HFF-Myc (cell line): ENCODE measurements at regions not wholly inside any gene's neighbourhood (a gene's known extent, or its start where the extent isn't known, plus 50 kb on each side); places are given as distances from the start of the nearest gene placed in this dataset.

Source experiments
- DNase-seq: peaks from one replicate; pipeline ENCODE4 v3.0.0-alpha.2; 2011; ENCODE audit warnings: low read depth; ENCODE audit errors: extremely low read depth
- H3K4me3 ChIP-seq: replicated peaks from 2 replicates; pipeline ENCODE4 v1.5.1; 2011; ENCODE audit warnings: low read depth, mild to moderate bottlenecking, control low read depth, low read length
- TF ChIP-seq, protein P1 (sequence below): IDR thresholded peaks from 2 replicates; pipeline ENCODE4 v1.5.1; 2012; ENCODE audit warnings: mild to moderate bottlenecking, low read depth, low read length, control low read depth; ENCODE audit errors: missing control alignments

DNA sequence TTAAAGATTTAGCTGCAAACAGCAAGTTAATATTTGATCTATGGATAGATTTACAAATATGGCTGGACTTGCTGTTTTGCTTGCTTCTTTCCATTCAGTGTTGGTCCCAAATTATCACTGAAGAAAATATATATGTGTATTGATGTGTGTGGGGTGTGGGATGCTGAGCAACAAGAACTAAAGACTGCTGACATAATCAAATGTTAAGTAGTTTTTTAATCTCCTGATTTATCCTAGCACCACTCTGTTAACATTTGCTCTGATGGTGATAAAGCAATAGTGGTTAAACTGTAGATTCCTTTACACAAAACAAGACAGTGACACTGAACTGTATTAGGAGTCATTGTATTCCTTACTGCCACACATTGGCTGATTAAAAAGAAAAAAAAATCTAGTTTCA, 1023.5 kb upstream of the B3GALT2 start:
- TF ChIP-seq, protein P1, sequence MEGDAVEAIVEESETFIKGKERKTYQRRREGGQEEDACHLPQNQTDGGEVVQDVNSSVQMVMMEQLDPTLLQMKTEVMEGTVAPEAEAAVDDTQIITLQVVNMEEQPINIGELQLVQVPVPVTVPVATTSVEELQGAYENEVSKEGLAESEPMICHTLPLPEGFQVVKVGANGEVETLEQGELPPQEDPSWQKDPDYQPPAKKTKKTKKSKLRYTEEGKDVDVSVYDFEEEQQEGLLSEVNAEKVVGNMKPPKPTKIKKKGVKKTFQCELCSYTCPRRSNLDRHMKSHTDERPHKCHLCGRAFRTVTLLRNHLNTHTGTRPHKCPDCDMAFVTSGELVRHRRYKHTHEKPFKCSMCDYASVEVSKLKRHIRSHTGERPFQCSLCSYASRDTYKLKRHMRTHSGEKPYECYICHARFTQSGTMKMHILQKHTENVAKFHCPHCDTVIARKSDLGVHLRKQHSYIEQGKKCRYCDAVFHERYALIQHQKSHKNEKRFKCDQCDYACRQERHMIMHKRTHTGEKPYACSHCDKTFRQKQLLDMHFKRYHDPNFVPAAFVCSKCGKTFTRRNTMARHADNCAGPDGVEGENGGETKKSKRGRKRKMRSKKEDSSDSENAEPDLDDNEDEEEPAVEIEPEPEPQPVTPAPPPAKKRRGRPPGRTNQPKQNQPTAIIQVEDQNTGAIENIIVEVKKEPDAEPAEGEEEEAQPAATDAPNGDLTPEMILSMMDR, result no peak
- no peak for DNase-seq
- H3K4me3 ChIP-seq, result no peak overlapping the region

DNA sequence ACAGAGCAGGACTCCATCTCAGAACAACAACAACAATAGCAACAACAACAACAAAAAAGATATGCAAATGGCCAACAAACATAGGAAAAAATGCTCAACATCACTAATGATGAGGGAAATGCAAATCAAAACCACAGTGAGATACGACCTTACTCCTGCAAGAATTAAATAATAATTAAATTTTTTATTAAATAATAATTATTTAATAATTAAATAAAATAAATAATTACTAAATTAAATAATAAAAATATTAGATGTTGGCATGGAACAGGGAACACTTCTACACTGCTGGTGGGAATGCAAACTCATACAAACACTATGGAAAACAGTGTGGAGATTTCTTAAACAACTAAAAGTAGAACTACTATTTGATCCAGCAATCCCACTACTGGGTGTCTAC, 1022.3 kb upstream of the B3GALT2 start:
- no peak overlapping the region for H3K4me3 ChIP-seq
- no peak for DNase-seq
- TF ChIP-seq, protein P1, result no peak

DNA sequence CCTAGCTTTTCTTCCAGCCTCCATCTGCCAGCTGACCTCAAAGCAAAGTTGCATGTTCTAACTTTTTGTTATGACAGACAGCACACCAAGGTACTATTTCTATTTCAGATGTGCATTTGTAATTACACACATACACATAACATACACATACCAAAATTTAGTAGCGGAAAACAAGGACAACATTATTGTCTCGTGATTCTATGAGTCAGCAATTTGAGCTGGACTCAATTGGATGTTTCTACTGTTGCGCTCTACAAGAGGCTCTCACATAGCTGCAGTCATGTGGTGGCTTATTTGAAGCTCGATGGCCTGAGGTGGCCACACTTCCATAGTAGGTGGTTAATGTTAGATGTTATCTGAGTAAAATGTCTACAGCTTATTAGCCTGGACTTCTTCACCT, 1010.1 kb upstream of the B3GALT2 start:
- no peak for DNase-seq
- no peak overlapping the region for H3K4me3 ChIP-seq
- TF ChIP-seq, protein P1, result no peak

DNA sequence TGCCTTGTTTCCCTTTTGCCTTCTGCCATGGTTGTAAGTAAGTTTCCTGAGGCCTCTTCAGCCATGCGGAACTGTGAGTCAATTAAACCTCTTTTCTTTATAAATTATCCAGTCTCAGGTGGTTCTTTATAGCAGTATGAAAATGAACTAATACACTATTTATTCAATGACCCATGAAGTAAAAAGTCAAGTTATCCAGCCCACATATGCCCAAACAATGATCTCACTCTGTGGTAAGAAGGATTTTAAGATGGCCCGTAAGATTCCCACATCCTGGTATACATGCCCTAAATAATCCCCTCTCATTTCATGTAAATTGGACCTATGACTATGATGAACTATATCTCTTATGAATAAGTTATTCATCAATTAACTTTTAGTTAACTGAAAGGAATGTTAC, 1008.3 kb upstream of the B3GALT2 start:
- H3K4me3 ChIP-seq, result no peak overlapping the region
- TF ChIP-seq, protein P1, result no peak
- DNase-seq, result no peak

DNA sequence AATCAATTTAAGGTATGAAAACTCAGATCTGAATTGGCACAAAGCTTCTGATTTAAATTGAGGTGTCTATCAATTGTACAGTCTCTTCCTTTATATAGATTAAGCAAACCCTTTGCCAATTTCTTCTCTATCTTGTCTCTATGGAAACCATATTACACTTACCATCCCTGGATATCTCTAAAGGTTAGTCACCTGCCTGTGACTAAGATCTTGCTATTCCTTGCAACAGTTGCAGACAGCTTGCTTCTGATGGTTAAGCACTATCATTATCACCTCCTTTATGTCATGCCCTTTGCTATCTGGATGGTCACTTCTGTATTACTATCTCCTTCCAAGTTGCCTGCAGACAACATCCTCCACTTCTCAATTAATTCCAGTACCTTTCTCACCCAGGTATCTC, 998.6 kb upstream of the B3GALT2 start:
- H3K4me3 ChIP-seq, result no peak overlapping the region
- DNase-seq, result no peak
- TF ChIP-seq, protein P1, result no peak

DNA sequence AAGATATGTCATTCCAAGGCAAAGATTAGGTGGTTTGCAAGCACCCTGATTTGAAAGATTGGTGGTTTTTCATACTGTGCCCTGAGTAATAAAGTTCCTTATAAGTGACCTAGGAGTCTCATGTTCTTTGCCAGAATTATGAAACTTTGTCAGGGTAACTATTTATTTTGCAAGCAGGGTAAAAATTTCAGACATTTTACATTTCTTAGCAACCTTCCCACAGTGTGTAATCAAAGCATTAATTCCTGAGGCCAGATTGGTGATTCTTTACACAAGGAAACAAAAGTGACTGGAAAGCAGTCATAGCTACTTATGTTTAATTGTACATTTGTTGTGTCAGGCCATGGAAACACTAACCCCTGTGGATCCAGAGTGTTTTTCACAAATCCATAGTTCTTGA, 998.0 kb upstream of the B3GALT2 start:
- no peak for DNase-seq
- TF ChIP-seq, protein P1, result no peak
- H3K4me3 ChIP-seq, result no peak overlapping the region

DNA sequence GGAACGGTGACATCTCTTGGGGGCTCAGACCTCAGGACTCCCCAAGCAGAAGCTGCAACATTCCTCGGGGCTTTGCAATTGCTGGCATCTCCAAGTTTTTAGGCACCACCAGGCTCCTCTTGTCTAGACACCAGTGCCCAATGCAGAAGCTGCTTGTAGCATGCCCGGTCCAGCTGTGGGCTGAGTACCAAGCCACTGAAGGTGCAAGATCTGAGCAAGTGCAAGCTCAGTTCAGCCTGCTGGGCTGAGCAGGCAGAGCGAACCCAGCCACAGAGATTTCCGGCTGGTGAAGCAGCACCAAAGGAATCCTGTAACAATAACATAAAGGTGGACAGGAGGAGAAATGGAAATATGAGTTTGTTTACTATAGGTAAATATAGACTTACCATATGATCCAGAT, 995.4 kb upstream of the B3GALT2 start:
- H3K4me3 ChIP-seq, result no peak overlapping the region
- TF ChIP-seq, protein P1, result no peak
- no peak for DNase-seq
